Fibroblast of lung (primary cell): ENCODE measurements at regions not wholly inside any gene's neighbourhood (a gene's known extent, or its start where the extent isn't known, plus 50 kb on each side); places are given as distances from the start of the nearest gene placed in this dataset.

Experiments used
- CTCF ChIP-seq, 2 donors: IDR thresholded peaks in 1 of 2; conservative IDR thresholded peaks in 1 of 2; 1 replicate in 1 of 2; 2 replicates in 1 of 2; pipeline ENCODE4 v1.5.1; 2011 to 2012; ENCODE audit warnings: low read length in 2 of 2, control low read depth in 1 of 2, inconsistent platforms in 1 of 2, low read depth in 1 of 2, mild to moderate bottlenecking in 1 of 2
- EZH2 ChIP-seq: IDR thresholded peaks from 2 replicates; pipeline ENCODE4 v1.5.1; 2012; ENCODE audit warnings: low read length, control low read depth, mild to moderate bottlenecking; ENCODE audit errors: missing control alignments

GRCh38 chr6:132144456-132144855 lies 193.3 kb upstream of the CCN2 start:
- TF ChIP-seq CTCF (conservative IDR thresholded peaks at IDR 0.05 in 1 of 2, IDR thresholded peaks at IDR 0.05 in 1 of 2; ENCODE audit: low read depth in 1 of 2, low read length in 2 of 2), result no peak
- no peak for TF ChIP-seq EZH2
